OCI-M2 (cell line): ENCODE measurements at regions not wholly inside any gene's neighbourhood (a gene's known extent, or its start where the extent isn't known, plus 50 kb on each side); places are given as distances from the start of the nearest gene placed in this dataset.

Experiments
- DNase-seq: peaks from one replicate; lab custom pipeline; 2025; ENCODE audit not compliant: unreplicated experiment; lab: John Stamatoyannopoulos, UW

DNA sequence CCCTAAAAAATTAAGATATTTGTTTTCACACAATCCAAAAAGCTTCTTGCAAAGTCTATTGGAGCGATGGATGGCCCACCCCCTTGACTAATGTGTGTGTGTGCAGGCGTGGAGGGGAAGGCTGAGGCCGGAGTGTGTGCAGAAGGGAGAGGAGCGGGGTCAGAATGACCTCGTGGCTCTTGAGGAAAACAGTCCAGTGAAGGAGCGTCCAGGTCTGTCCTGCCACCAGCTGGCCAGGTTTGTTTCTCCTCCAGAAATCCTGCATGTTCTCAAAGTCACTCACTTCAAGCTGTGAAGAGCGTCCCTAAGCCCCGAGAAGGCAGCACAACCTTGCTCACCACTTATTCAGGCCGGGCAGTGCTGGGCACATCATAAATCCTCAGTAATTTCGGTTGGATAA, 69.5 kb upstream of the SSX2IP start:
- DNase-seq: no peak

DNA sequence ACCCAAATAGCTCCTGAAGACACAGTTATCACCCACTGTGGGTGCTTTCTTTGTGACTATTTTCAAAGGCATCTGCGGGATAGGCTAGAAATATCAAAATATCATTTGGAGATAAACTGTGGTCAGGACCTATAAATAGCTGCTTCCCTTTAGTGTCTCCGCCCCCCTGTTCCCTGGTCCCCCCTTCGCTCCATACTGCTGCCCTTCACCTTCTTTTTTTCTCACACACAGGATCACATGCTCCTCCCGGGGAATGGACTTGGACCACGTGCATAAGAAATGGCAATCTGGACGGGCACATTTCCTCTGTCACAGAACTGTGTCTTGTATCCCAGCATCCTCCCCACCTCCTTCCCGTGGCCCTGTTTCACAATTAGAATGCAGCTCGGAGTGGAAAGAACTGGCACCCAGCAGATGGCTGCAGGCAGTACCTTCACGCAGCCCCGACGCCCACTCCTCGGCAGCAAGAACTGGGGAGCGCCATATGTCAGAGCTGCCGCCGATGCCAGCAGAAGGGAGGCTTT, 68.8 kb upstream of the SSX2IP start:
- no peak for DNase-seq

DNA sequence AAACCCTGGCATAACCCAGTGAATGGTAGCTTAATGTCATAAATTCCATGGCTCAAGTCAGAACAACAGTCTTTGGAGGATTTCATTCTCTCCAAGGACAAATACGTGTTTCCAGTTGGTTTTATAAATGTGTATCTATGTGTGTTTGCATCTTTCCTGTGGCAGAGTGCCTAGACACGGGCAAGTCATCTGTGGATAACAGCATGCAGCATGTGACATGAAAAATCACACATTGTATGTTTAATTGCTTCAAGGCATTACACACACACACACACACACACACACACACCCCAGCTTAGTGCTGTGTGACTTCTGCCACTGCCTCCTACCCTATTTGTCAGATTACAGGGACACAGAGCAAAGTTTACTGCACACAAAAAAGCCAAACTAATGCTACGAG, 68.2 kb upstream of the SSX2IP start:
- no peak for DNase-seq

DNA sequence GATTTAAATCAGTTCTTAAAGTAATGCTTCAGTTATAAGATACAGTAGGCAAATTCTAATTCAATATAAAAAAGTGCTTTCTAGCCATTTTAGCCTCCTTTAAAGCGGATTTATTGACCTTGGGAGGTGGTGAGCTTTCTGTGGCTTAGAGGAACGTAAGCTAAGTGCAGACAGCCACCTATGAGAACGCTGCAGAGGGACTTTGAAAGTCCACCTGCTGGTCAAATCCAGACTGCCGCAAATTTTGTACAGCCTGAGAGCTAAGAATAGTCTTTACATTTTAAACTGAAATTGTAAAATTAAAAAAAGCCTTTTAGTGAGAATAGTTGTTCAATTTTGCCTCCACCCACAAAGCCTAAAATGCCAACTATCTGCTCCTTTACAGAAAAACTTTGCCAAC, 67.0 kb upstream of the SSX2IP start:
- DNase-seq: no peak

DNA sequence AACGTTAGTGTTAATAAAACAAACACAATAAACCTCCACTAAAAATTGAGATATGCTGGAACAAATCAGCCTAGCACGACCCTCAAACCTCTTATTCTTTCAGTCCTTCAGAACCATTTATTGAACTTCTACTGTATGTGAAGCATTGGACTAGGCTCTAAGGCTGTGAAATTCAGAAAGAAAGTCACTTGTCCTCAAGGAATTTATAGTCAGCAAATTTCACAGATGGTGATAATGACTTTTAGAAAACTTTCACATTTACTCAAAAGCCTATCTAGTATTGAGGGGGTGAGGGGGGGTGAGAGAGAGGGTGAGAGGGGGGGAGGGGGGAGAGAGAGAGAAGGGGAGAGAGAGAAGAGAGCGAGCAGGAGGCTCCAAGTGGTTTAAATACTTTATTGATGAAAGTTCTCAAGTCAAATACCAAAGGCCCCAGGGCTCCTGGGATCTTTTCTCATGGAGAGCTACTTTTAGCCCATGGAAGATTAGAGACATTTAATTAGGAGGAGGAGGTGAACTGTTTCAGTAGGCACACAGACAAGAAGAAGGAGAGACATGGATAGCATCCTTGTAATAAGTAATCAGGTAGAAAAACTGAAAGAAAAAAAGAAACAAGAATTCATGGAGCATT, 66.3 kb upstream of the SSX2IP start:
- no peak for DNase-seq

DNA sequence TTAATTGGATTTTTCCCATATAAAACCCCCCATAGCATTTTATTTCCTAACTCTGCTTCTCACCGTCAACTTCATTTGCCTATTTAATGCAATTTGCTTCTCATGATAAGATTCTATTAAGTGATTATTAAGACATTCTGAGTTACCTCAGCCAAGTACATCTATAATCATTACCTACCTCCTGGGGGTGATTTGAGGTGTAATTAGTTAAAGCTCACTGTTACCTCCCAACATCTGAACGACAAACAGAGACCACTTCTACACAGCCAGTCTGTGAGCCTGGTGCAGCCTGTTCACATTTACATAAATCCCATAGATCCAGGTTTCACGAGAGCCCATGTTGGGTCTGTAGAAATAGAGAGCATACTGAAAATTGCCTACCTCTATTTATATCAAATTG, 65.7 kb upstream of the SSX2IP start:
- no peak for DNase-seq

DNA sequence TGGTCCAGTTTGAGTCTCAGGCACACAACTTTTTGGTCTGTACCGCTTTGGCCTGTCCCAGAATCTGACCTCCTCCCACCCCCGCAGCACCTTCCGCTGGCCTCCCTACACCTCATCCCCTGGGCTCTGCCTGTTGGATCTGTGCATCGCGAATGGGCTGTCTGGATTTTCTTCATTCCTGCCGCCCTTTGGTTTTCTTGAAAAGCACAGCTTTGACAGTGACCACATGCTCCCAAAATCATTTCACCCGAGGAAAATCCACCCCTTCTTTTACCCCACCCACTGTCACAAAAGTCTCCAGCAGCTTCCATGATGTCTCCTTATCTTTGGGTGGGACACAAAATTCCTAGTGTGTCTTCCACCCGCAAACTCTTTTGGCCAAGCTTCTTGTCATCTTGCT, 65.0 kb upstream of the SSX2IP start:
- DNase-seq: no peak

DNA sequence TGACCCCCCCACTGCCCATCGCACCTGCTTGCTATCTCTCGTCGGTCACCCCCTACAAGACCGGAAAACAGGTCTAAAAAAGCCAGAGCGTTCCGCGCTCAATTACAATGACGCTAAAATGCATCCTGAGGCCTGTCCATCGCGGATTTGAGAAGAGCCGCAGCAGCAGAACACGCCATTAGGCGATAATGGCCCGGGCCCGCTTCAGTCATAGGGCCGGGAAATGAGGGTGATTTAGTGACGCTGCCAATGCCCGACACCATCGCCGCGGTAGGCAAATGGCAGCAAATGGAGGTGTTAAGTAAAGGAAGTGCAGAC, 64.1 kb upstream of the SSX2IP start:
- DNase-seq: no peak

DNA sequence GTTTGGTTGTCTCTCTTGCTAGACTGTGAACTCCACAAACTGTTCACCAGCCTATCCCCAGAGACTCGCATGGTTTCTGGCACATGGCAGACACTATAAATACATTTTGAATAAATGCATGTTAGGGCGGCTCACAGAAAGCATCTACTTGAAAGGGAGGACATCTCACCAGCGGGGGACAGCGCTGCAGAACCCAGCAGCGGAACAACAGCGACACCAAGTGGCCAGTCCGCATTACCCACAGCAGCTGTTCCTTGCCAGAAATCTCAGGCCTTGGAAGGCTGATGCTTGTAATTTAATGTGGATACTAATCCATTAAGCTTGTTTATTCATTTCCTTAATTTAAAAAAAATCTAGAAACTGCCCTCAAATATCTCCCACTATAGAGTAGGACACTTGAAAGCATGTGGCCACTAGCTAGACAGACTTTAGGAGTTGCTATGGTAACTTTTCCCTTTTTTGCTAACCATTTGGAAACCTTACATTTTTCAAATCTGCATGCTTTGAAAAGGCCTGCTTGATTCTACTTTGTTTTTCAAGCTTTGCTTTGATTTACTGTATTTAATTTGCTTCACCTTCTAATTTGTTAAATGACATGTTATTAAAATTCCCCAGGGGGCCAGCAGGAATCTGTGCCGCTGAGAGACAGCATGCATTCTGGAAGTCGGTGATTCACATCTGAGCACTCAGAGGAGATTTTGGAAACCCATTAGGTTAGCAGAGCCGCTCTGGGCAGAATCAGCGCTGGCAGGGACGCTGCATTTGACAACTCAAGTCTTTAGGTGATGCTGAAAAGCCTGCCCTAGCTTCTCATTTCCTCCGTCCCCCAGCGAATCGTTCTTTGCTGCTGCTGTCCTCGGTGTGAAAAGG, 63.5 kb upstream of the SSX2IP start:
- DNase-seq: peak; percentile 14

DNA sequence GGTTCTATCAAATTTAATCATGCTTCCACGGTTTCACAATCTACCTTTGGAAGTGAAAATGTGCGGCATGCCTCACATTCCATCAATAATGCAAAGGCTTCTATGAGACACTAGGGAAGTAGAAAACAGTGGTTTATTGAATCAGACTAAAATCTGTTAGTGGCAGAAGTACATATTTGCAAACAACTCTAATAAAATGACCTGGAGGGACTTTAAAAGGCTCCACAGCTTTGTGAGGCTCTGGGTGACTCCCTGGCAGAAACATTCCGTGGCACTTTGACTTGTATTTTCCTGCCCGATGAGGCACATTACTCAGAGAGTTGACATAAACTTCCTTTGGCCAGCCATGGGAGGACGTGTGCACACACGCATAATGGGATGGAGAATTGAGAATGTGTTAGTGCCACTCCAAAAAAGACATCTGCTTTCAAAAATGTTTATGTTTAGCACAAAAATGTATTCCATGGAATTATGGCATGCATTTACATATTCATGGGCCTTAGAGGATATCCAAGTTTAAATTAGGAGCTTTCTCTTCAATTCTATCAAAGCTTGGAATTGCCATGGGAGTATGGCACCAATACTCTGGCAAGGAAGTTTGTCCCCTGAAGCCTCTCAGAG, 60.0 kb upstream of the SSX2IP start:
- DNase-seq: no peak

DNA sequence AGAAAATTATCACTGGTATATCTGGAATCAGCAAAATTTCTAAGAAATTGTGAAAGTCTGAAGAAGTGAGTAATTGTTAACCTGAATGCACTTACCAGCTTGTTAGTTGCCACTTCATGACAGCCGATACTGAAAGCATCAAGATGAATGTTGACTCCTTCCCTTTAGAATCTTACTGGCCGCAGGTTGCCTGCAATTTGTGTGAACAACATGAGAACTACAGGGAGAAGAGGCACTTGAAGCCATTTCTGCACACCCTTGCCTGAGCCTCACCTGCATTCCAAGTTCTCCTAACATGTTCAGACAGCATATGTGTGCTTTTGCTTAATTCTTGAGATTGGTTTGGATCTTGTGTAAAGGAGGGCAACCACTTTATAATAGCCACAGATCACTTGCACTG, 59.2 kb upstream of the SSX2IP start:
- no peak for DNase-seq

DNA sequence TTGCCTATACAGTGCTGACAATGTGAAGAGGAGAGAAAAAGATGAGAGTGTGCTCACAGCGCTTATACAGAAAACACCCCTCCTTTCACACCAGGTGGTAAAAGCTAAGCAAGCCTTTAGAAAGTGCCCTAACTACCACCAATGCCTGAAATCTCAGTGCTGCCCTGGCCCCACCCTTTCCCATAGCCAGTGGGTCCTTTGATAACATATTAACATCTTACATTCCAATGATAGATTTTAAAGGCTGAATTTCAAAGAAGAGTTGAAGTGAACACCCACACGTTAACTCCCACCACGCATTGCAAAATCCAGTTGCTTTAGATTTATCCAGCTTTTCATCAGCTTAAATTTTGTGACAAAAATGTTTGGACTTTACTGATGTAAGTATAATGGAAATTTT, 58.1 kb upstream of the SSX2IP start:
- no peak for DNase-seq

DNA sequence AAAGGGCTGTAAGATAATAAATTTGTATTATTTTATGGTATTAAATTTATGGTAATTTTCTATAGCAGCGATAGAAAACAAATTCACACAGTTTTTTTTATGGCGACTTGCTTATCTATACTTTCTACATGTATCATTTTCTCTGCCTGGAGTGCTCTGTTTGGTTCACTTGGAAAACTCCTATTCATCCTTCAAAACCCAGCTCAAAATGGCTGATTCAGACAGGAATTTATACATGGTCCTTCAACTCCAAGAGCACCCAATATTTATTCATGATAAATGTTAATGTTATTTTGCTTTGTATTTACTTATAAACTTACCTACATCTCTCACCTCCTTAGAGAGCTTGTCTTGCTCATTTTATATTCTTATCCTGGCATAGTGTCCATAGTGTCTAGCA, 55.6 kb upstream of the SSX2IP start:
- no peak for DNase-seq

DNA sequence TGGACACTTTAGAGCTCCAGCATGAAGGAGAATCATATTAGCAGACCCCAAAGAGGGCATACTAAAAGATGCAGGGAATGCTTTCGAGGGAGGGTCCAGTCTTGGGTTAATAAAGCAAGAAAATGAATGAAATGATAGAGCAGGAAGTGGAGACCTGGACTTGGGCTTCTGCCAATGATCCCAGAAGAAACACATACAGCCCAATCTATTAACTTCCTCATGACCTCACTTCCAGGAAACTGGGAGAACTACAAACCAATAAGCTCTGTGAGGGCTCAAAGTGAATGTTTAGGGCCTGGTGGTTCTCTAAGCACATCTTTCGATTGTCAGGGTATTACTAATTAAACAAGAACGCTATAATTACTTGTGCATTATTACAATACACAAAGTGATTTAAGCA, 53.6 kb upstream of the SSX2IP start:
- no peak for DNase-seq

DNA sequence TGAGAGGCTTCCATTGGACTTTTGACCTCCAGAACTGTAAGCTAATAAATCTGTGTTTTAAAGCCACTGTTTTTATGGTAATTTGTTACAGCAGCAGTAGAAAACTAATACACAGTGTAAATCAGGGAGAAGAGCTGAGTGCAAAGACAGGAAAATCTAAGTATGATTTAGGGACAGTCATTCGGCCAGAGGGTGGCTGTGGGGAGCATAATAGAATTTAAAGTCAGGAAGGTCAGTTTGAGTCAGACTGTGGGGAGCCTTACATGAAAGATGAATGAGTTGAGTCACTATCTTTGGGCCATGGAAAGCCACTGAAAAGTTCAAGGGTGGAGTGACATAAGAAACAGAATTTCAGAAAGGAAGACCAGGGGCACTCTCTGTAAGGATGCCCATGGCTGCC, 52.4 kb upstream of the SSX2IP start:
- no peak for DNase-seq

DNA sequence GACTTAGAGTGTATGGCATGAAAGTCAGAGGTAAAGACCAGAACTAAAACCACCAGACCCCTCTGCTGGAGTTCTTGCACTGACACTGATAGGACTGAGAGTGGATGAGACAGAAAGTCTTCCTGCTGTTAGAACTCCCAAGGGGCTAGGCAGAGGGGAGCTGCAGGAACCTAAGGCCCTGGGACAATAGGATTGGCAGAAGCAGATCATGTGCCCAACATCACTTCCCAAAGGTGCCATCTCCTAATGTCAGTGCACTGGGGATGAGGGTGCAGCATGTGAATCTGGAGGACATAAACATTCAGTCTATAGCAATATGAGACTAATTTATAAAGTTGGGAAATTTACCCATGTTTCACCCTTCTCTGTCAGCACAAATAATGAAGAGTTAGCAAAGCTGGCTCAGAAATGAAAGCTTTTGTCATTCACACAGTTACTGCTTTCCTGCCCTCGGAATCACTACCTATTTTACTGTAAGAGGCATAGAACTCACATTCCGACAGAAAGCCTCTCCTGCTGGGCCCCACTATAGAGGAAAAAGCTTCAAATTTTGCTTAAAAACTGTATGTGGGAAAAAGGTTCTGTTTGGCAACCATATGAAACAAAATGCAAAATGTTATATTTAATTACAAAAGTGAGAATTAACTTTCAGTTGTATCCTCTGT, 49.9 kb upstream of the SSX2IP start:
- DNase-seq: no peak
